Ascending aorta (tissue), 2 donors: ENCODE measurements at regions not wholly inside any gene's neighbourhood (a gene's known extent, or its start where the extent isn't known, plus 50 kb on each side); places are given as distances from the start of the nearest gene placed in this dataset.

Source experiments
- DNase-seq, 2 donors: peaks; one replicate each; pipeline ENCODE4 v3.0.0-alpha.2; 2019; ENCODE audit warnings: low spot score in 2 of 2
- H3K27ac ChIP-seq, 2 donors: fragments of 200-600 bp; sonication (generic); one replicate each; pipeline ENCODE4 v1.5.1; 2016 to 2017; ENCODE audit warnings: mild to moderate bottlenecking in 1 of 2
- H3K27me3 ChIP-seq: fragments of 200-600 bp; sonication (generic); one replicate; pipeline ENCODE4 v1.5.1; 2017
- H3K36me3 ChIP-seq, 2 donors: fragments of 200-600 bp; sonication (generic); one replicate each; pipeline ENCODE4 v1.5.1; 2016
- H3K4me1 ChIP-seq, 2 donors: fragments of 200-600 bp; sonication (generic); one replicate each; pipeline ENCODE4 v1.5.1; 2016 to 2017; ENCODE audit warnings: mild to moderate bottlenecking in 1 of 2
- H3K4me3 ChIP-seq, 2 donors: fragments of 200-600 bp; sonication (generic); one replicate each; pipeline ENCODE4 v1.5.1; 2016 to 2017; ENCODE audit warnings: mild to moderate bottlenecking in 1 of 2
- H3K9me3 ChIP-seq, 2 donors: fragments of 200-600 bp; sonication (generic); one replicate each; pipeline ENCODE4 v1.5.1; 2016
- intact Hi-C: fragments of 100-400 bp; cut with DNase I; formaldehyde crosslinking; loops from one replicate; pipeline ENCODE4 v1.15.1; 2023
- TF ChIP-seq, protein P1 (sequence below), 3 experiments: fragments of 200-600 bp in 2 of 3; fragments of 450-650 bp in 1 of 3; sonication (generic) in 2 of 3; IDR thresholded peaks; one replicate each; pipeline ENCODE4 v1.5.1; 2016 to 2019; ENCODE audit warnings: antibody characterized with exemption in 3 of 3, mild to moderate bottlenecking in 1 of 3, moderate library complexity in 1 of 3

DNA sequence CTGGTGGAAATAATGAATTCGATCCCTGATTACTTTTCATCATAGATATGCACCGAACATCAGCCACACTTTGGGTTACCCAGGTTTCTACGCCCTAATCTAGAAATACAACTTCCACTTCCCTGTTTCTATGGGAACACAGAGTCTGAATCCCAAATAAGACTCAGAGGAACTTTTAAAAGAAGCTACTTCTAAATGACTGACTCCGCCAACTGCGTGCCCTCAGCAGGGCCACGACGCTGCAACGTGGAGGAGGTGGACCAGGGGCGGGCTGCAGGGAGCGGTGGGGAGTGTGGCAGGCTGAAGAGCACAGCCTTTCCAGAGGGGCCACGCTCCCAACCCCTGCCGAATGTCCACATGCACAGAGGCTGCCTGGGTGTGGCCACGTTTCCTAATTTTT is 304.0 kb downstream of the SHANK2 start:
- no peak for DNase-seq

DNA sequence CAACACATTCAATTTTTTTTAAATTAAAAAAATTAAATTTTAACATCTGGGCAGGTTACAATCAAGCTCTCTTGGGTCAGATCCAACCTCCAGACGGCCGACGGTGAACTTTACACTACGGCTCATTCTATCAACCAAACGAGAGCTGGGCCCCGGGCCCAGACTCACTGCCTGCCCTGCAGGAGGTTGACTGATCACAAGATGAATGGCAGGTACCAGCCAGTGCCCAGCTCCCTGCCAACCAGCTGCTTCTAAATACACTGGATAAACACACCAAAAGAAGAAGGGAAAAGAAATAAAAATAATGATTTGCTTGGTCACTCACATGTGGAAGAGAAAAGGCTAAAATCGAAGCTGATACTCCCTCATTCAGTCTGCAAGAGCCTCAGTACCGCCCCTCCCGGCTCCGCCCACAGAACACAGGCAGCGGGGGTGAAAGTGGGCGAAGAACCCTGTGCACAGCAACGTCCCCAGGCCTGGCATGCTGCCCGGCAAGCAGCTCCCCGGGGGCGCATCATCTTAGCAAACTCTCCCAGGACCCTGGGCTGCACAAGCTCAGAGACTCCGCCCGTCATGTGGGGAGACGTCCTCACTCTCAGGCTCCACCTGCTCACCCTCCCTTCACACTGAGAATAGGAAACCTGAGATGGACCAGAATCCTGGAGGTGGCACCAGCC is 303.4 kb downstream of the SHANK2 start:
- Histone ChIP-seq H3K27ac (no peak overlapping the region), H3K36me3 (no peaks in the 10 kb centered on the region), H3K4me3 (no peak overlapping the region), H3K4me1 (no peaks in the 10 kb centered on the region), H3K9me3 (peaks cover 0 to 4% of the 10 kb centered on the region in 2 donors), H3K27me3 (no peaks in the 10 kb centered on the region)
- TF ChIP-seq, protein P1, sequence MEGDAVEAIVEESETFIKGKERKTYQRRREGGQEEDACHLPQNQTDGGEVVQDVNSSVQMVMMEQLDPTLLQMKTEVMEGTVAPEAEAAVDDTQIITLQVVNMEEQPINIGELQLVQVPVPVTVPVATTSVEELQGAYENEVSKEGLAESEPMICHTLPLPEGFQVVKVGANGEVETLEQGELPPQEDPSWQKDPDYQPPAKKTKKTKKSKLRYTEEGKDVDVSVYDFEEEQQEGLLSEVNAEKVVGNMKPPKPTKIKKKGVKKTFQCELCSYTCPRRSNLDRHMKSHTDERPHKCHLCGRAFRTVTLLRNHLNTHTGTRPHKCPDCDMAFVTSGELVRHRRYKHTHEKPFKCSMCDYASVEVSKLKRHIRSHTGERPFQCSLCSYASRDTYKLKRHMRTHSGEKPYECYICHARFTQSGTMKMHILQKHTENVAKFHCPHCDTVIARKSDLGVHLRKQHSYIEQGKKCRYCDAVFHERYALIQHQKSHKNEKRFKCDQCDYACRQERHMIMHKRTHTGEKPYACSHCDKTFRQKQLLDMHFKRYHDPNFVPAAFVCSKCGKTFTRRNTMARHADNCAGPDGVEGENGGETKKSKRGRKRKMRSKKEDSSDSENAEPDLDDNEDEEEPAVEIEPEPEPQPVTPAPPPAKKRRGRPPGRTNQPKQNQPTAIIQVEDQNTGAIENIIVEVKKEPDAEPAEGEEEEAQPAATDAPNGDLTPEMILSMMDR (IDR thresholded peaks at IDR 0.05) = no peak
- no peak for DNase-seq
- intact Hi-C loops = no loop called here

More for the DNA sequence above, 304.0 kb downstream of the SHANK2 start:
- Histone ChIP-seq H3K9me3 (peaks cover 2 to 6% of the 10 kb centered on the region in 2 donors), H3K4me3 (no peak overlapping the region), H3K27ac (no peak overlapping the region), H3K36me3 (no peaks in the 10 kb centered on the region), H3K27me3 (no peaks in the 10 kb centered on the region), H3K4me1 (no peaks in the 10 kb centered on the region)
- TF ChIP-seq, protein P1 (IDR thresholded peaks at IDR 0.05) = no peak
- intact Hi-C loops = no loop called here

DNA sequence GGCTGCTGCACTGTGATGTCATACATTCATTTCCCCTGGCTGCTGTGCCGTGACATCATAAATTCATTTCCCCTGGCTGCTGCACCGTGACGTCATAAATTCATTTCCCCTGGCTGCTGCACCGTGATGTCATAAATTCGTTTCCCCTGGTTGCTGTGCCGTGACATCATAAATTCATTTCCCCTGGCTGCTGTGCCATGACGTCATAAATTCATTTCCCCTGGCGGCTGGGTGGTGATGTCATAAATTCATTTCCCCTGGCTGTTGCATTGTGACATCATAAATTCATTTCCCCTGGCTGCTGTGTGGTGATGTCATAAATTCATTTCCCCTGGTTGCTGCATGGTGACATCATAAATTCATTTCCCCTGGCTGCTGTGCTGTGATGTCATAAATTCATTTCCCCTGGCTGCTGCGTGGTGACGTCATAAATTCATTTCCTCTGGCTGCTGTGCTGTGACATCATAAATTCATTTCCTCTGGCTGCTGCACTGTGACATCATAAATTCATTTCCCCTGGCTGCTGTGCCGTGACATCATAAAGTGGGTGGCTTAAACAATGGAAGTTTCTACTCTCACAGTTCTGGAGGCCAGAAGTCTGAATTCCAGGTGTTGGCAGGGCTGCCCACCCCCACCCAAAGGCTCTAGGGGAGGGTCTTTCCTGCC is 301.1 kb downstream of the SHANK2 start:
- Histone ChIP-seq H3K36me3 (no peaks in the 10 kb centered on the region), H3K27me3 (no peaks in the 10 kb centered on the region), H3K27ac (no peak overlapping the region), H3K4me3 (no peak overlapping the region), H3K4me1 (no peaks in the 10 kb centered on the region), H3K9me3 (peaks cover 0 to 4% of the 10 kb centered on the region in 2 donors)
- intact Hi-C loops = no loop called here
- DNase-seq = no peak
- TF ChIP-seq, protein P1 (IDR thresholded peaks at IDR 0.05) = no peak

DNA sequence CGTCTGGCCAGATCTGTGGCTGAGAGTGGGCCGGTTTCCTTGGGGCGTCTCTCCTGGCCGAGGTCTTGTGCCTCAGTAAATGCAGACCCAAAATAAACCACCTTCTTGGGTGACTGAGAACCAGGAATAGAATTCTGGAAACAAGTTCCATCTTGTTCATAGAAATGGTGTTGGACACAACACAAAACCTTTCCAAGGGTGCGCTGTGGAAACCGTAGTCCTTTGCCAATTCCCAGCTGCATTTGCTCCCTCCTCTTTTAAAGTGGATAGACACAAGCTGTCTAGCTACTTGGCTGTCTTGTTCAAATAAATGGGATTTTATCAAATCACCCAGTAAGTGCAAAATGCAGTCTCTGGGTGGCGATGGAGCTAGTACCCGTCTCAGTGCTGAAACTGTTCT is 300.2 kb downstream of the SHANK2 start:
- Histone ChIP-seq H3K4me3 (no peak overlapping the region), H3K27me3 (no peaks in the 10 kb centered on the region), H3K27ac (no peak overlapping the region), H3K4me1 (no peaks in the 10 kb centered on the region), H3K9me3 (peaks cover 0 to 4% of the 10 kb centered on the region in 2 donors), H3K36me3 (no peaks in the 10 kb centered on the region)
- TF ChIP-seq, protein P1 (IDR thresholded peaks at IDR 0.05) = no peak
- intact Hi-C loops = no loop called here
- no peak for DNase-seq

DNA sequence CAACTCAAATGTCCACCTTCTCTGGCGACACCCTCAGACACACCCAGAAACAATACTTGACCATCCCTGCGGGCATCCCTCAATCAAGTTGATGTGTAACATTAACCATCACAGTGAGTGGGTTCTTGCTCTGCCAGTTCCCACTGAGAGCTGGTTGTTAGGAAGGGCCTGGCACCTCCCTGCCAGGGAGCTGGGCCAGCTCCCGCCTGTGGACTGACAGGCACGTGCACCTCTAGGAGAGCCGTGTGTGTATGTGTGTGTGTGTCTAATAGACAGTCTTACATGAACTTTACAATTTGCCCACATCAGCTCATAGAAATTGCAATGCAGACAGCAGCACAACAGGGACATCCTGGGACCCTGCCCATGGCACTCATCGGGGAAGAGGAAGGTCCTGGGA is 298.7 kb downstream of the SHANK2 start:
- Histone ChIP-seq H3K4me1 (no peaks in the 10 kb centered on the region), H3K9me3 (peaks cover 0 to 4% of the 10 kb centered on the region in 2 donors), H3K27me3 (no peaks in the 10 kb centered on the region), H3K36me3 (no peaks in the 10 kb centered on the region), H3K27ac (no peak overlapping the region), H3K4me3 (no peak overlapping the region)
- intact Hi-C loops = no loop called here
- TF ChIP-seq, protein P1 (IDR thresholded peaks at IDR 0.05) = no peak
- no peak for DNase-seq
